Activated B cell treated with CpG ODN at 0.5 μM for 24 hours (primary cell): ENCODE measurements at regions not wholly inside any gene's neighbourhood (a gene's known extent, or its start where the extent isn't known, plus 50 kb on each side); places are given as distances from the start of the nearest gene placed in this dataset.

ENCODE experiments used
- ATAC-seq: fragments of 200-7000 bp; cut with Tn5 transposase; one replicate; pipeline ENCODE4 v1.10.0; 2021; ENCODE audit warnings: low read depth, mild to moderate bottlenecking, moderate library complexity
- CTCF ChIA-PET: fragments of 350-600 bp; sonication (Branson Sonifier 250); formaldehyde crosslinking; loops from one replicate; lab custom pipeline; 2021; ENCODE audit warnings: antibody characterized with exemption; lab: Charles Lee
- POLR2A ChIA-PET: fragments of 350-600 bp; sonication (Branson Sonifier 250); formaldehyde crosslinking; loops from one replicate; lab custom pipeline; 2021; ENCODE audit warnings: antibody characterized with exemption; lab: Charles Lee
- DNase-seq: peaks from one replicate; pipeline ENCODE4 v3.0.0; 2022
- H3K27ac Mint-ChIP-seq: one replicate; pipeline ENCODE4 v1.8.0; 2020; ENCODE audit warnings: mixed read lengths
- H3K27me3 Mint-ChIP-seq: one replicate; pipeline ENCODE4 v1.8.0; 2021; ENCODE audit warnings: mixed read lengths
- H3K36me3 Mint-ChIP-seq: one replicate; pipeline ENCODE4 v1.8.0; 2021; ENCODE audit warnings: low read depth, mixed read lengths
- H3K4me1 Mint-ChIP-seq: one replicate; pipeline ENCODE4 v1.8.0; 2021; ENCODE audit warnings: mixed read lengths
- H3K4me3 Mint-ChIP-seq: one replicate; pipeline ENCODE4 v1.8.0; 2020; ENCODE audit warnings: mild to moderate bottlenecking, mixed read lengths
- H3K9me3 Mint-ChIP-seq: one replicate; pipeline ENCODE4 v1.8.0; 2020; ENCODE audit warnings: mixed read lengths
- intact Hi-C: fragments of 100-400 bp; cut with micrococcal nuclease; formaldehyde crosslinking; loops from one replicate; pipeline ENCODE4 v1.15.1; 2024
- TF ChIP-seq, protein P1 (sequence below): fragments of 200-600 bp; IDR thresholded peaks from one replicate; pipeline ENCODE4 v1.8.0; 2022; ENCODE audit warnings: antibody characterized with exemption, mild to moderate bottlenecking

GRCh38 chr7:69411466-69411865, 186.8 kb upstream of the AUTS2 start:
- ATAC-seq (no peak), DNase-seq (no peak)
- intact Hi-C loops = no loop called here
- Mint-ChIP-seq H3K9me3 (peaks cover 7% of the 10 kb centered on the region), H3K36me3 (no peaks in the 10 kb centered on the region), H3K4me1 (peaks cover 2% of the 10 kb centered on the region), H3K27me3 (no peaks in the 10 kb centered on the region), H3K27ac (no peak overlapping the region), H3K4me3 (no peak overlapping the region)
- ChIA-PET CTCF (no interaction called here), POLR2A (no interaction called here)
- TF ChIP-seq, protein P1, sequence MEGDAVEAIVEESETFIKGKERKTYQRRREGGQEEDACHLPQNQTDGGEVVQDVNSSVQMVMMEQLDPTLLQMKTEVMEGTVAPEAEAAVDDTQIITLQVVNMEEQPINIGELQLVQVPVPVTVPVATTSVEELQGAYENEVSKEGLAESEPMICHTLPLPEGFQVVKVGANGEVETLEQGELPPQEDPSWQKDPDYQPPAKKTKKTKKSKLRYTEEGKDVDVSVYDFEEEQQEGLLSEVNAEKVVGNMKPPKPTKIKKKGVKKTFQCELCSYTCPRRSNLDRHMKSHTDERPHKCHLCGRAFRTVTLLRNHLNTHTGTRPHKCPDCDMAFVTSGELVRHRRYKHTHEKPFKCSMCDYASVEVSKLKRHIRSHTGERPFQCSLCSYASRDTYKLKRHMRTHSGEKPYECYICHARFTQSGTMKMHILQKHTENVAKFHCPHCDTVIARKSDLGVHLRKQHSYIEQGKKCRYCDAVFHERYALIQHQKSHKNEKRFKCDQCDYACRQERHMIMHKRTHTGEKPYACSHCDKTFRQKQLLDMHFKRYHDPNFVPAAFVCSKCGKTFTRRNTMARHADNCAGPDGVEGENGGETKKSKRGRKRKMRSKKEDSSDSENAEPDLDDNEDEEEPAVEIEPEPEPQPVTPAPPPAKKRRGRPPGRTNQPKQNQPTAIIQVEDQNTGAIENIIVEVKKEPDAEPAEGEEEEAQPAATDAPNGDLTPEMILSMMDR = no peak

DNA sequence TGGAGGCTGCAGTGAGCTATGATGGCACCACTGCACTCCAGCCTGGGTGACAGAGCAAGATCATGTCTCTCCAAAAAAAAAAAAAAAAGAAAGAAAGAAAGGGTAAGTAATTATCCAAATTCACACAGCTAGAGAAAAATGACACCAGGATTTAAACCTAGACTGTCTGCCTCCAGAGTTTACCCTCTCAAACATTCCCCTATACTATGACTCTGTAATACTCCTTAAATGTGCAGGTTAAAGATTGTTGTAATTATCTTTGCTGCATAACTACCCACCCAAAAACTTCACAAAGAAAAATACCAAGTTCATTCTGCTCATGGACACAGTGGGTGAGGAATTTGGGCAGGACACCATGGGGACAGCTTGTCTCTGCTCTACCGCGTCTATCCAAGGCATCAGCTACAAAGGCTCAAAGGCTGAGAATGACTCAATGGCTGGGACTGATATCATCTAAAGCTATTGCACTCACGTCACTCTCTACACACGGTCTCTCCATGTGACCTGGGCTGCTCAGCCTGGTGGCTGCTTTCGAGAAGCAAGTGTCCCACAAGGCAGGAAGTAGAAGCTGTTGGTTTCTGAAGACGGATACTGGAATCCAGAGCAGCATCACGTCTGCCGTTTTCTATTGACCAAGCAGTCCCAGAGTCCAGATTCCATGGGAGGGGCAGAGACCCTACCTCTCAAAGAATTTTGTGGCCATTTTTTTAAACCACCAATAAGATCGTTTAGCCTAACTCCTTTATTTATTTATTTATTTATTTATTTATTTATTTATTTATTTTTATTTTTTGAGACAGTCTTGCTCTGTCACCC, 185.7 kb upstream of the AUTS2 start:
- Mint-ChIP-seq H3K4me3 (no peak overlapping the region), H3K36me3 (no peaks in the 10 kb centered on the region), H3K27me3 (no peaks in the 10 kb centered on the region), H3K4me1 (peaks cover 2% of the 10 kb centered on the region), H3K9me3 (peaks cover 13% of the 10 kb centered on the region), H3K27ac (no peak overlapping the region)
- CTCF ChIA-PET = no interaction called here
- DNase-seq = no peak
- POLR2A ChIA-PET = no interaction called here
- intact Hi-C loops = no loop called here
- ATAC-seq = peak; percentile 50
- TF ChIP-seq, protein P1 = no peak

GRCh38 chr7:69414555-69414954, 183.7 kb upstream of the AUTS2 start:
- Mint-ChIP-seq H3K9me3 (peaks cover 21% of the 10 kb centered on the region), H3K27ac (no peak overlapping the region), H3K4me1 (peaks cover 2% of the 10 kb centered on the region), H3K4me3 (no peak overlapping the region), H3K36me3 (no peaks in the 10 kb centered on the region), H3K27me3 (no peaks in the 10 kb centered on the region)
- DNase-seq = no peak
- intact Hi-C loops = no loop called here
- no peak for ATAC-seq
- TF ChIP-seq, protein P1 = no peak
- ChIA-PET POLR2A (no interaction called here), CTCF (no interaction called here)

DNA sequence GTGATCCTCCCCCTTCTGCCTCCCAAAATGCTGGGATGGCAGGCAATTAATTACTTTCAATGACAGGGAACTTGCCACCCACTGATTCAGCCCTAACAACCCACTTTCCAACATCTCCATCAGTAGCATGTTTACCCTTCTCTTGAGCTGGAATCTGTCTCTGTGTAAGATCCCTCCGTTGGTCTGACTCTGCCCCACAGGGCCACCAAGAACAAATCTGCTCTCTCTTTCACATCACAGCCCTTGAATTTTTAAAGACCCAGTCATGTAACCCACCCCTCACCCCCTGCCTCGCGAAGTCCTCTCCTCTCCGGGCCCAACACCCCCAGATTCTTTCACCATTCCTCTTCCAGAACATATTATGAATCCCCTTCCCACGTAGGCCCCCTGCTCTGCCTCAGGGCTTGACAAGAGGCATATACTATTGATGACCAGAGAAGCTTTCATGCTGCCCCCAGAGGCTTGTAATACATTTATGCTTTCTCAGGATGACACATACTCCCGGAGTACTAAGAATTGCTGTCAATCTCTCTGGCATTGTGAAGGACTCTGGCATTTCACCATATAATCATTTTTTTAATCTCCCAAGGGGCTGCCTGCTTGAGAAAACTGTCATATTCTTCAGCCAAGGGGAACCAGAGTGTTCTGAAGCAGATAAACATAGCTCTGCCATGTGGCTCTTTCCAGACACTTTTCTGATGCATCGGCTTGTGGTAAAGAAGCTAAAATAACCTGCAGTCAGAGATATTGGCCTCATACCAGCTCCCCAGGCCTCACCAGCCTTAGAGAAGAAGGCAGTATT, 179.2 kb upstream of the AUTS2 start:
- ChIA-PET CTCF (no interaction called here), POLR2A (no interaction called here)
- H3K4me1 Mint-ChIP-seq = peaks cover 2% of the 10 kb centered on the region
- DNase-seq (no peak), ATAC-seq (no peak)
- H3K27ac Mint-ChIP-seq = no peak overlapping the region
- peaks cover 21% of the 10 kb centered on the region for H3K9me3 Mint-ChIP-seq
- H3K4me3 Mint-ChIP-seq = no peak overlapping the region
- no peaks in the 10 kb centered on the region for H3K36me3 Mint-ChIP-seq
- TF ChIP-seq, protein P1 = no peak
- no peaks in the 10 kb centered on the region for H3K27me3 Mint-ChIP-seq
- intact Hi-C loops = no loop called here

DNA sequence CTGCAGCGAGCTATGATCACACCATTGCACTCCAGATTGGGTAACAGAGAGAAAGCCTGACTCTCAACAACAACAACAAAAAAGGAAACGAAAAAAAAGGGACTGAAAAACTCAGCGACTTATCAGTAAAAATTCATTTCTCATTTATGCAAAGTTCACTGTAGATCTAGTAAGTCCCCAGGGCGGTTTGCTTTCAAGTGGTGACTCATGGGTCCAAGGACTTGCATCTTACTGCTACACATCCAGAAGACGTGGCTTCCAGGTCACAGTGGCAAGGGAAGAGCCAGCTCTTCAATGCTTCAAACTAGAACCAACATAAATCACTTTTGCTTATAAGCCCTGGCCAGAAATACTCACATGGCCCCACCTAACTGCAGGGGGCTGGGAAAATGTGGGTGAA, 178.3 kb upstream of the AUTS2 start:
- intact Hi-C loops = no loop called here
- DNase-seq = no peak
- peaks cover 18% of the 10 kb centered on the region for H3K9me3 Mint-ChIP-seq
- ChIA-PET POLR2A (no interaction called here), CTCF (no interaction called here)
- H3K27me3 Mint-ChIP-seq = peaks cover 1% of the 10 kb centered on the region
- no peaks in the 10 kb centered on the region for H3K36me3 Mint-ChIP-seq
- ATAC-seq = peak; percentile 14
- no peak overlapping the region for H3K27ac Mint-ChIP-seq
- H3K4me1 Mint-ChIP-seq = peaks cover 2% of the 10 kb centered on the region
- TF ChIP-seq, protein P1 = no peak
- no peak overlapping the region for H3K4me3 Mint-ChIP-seq
